ENCODE measurements at regions not wholly inside any gene's neighbourhood (a gene's known extent, or its start where the extent isn't known, plus 50 kb on each side); places are given as distances from the start of the nearest gene placed in this dataset.

GRCh38 chr3:141430316-141430715, 56.5 kb upstream of the RASA2 start:
- Histone ChIP-seq H3K4me2 (ENCODE audit: insufficient read depth in 1 of 2, low read depth in 2 of 2, low read length in 2 of 2) (no peak overlapping the region), H4K5ac (ENCODE audit: insufficient read length, low read depth, low read length) (no peak overlapping the region), H3K23ac (ENCODE audit: insufficient read length) (no peak overlapping the region), H4K91ac (replicated peaks; ENCODE audit: insufficient read length, low read length) (no peak overlapping the region), H3K4ac (replicated peaks; ENCODE audit: insufficient read length, low read depth, low read length) (no peak overlapping the region), H3K4me3 (ENCODE audit: extremely low read depth in 1 of 4, insufficient read depth in 2 of 4, low read depth in 3 of 4, low read length in 4 of 4) (no peak overlapping the region), H2BK20ac (ENCODE audit: low read length) (no peak overlapping the region), H2BK15ac (ENCODE audit: low read length) (no peak overlapping the region), H2BK12ac (ENCODE audit: low read depth, low read length) (no peak overlapping the region), H4K20me1 (replicated peaks in 1 of 2; ENCODE audit: control insufficient read depth in 1 of 2, insufficient read depth in 2 of 2, low read length in 2 of 2) (no peaks in the 10 kb centered on the region), H3K56ac (replicated peaks; ENCODE audit: insufficient read length, low read depth, low read length) (no peak overlapping the region), H3K9me3 (ENCODE audit: insufficient read depth in 2 of 2, low read depth in 1 of 2, low read length in 1 of 2) (no peaks in the 10 kb centered on the region), H2AFZ (ENCODE audit: low read length) (no peak overlapping the region), H3K9ac (replicated peaks in 1 of 4; ENCODE audit: extremely low read depth in 1 of 4, low read depth in 3 of 4, low read length in 3 of 4) (no peak overlapping the region), H3K23me2 (ENCODE audit: low read depth, low read length) (no peaks in the 10 kb centered on the region), H2BK5ac (ENCODE audit: low read depth, low read length) (no peak overlapping the region), H2AK5ac (ENCODE audit: low read depth, low read length) (no peak overlapping the region), H3K18ac (ENCODE audit: extremely low read depth, low read length) (no peak overlapping the region), H3K27ac (ENCODE audit: low read depth, low read length) (no peak overlapping the region), H3K4me1 (replicated peaks in 1 of 4; ENCODE audit: control insufficient read depth in 3 of 4, insufficient read depth in 4 of 4, low read length in 3 of 4) (peaks cover 0 to 8% (median 3%) of the 10 kb centered on the region in 4 experiments; a peak in 4 of 7 replicates), H3K27me3 (replicated peaks in 1 of 4; ENCODE audit: control insufficient read depth in 3 of 4, extremely low read depth in 1 of 4, insufficient read depth in 3 of 4, low read length in 3 of 4) (no peaks in the 10 kb centered on the region), H3K79me1 (ENCODE audit: low read depth, low read length) (no peaks in the 10 kb centered on the region; the same call in 1 of the 2 replicates), H2BK120ac (replicated peaks; ENCODE audit: low read depth, low read length) (no peak overlapping the region), H4K8ac (ENCODE audit: extremely low read depth, insufficient read depth, low read length) (no peak overlapping the region), H3K36me3 (ENCODE audit: control insufficient read depth in 2 of 4, insufficient read depth in 4 of 4, low read length in 3 of 4) (no peaks in the 10 kb centered on the region), H3K79me2 (ENCODE audit: control insufficient read depth in 1 of 2, insufficient read depth in 2 of 2, low read length in 2 of 2) (no peaks in the 10 kb centered on the region), H3K14ac (ENCODE audit: insufficient read length) (no peak overlapping the region)
- FAIRE-seq (no peak), DNase-seq (ENCODE audit: low read depth in 1 of 2, low spot score in 2 of 2) (no peak)
- WGBS, 2 experiments (ENCODE audit: extremely low coverage in 1 of 2, insufficient coverage in 1 of 2, insufficient read length in 1 of 2, insufficient replicate concordance in 2 of 2, low coverage in 1 of 2, low lambda C conversion rate in 2 of 2, missing lambda C conversion rate in 1 of 2): 91% methylated on average over 6 of the region's 6 CpGs; no CpG with 5 or more reads in 1 of the 2 experiments
- ChIA-PET POLR2A (ENCODE audit: partially characterized antibody) (interaction anchor here (1.8 kb wide), 1 partner anchor 8 kb away, joined by 4 read pairs; no protein-coding TSS in a partner anchor), CTCF (ENCODE audit: partially characterized antibody) (interaction anchor here (0.6 to 15.5 kb wide), 13 partner anchors 8 to 558 kb away, joined by 3 to 205 read pairs (median 3); no protein-coding TSS in a partner anchor)
- TF ChIP-seq JUN (IDR thresholded peaks at IDR 0.05; ENCODE audit: low read depth, low read length) (no peak), TEAD4 (IDR thresholded peaks at IDR 0.05; ENCODE audit: low read depth, low read length) (no peak), HDAC6 (IDR thresholded peaks at IDR 0.05; ENCODE audit: low read depth, low read length) (no peak), RNF2 (IDR thresholded peaks at IDR 0.05; ENCODE audit: borderline replicate concordance, low read depth, low read length, missing control alignments, poor library complexity, severe bottlenecking) (peak; percentile 5), E2F6 (IDR thresholded peaks at IDR 0.05) (no peak), BCL11A (IDR thresholded peaks at IDR 0.05; ENCODE audit: low read depth in 2 of 2, low read length in 2 of 2) (no peak), CEBPB (IDR thresholded peaks at IDR 0.05; ENCODE audit: low read depth, low read length) (no peak)
